SK-N-MC (cell line): ENCODE measurements at regions not wholly inside any gene's neighbourhood (a gene's known extent, or its start where the extent isn't known, plus 50 kb on each side); places are given as distances from the start of the nearest gene placed in this dataset.
"Not testable (repeated sequence)": the region's sequence is repeated elsewhere in the genome, so short reads cannot be mapped to it uniquely, and the experiment has no call there.

Experiments used
- DNase-seq: peaks from one replicate; pipeline ENCODE4 v3.0.0-alpha.2; 2011; ENCODE audit warnings: low read depth, low spot score
- H3K27ac ChIP-seq: fragments of 200-600 bp; sonication (generic); 2 replicates; pipeline ENCODE4 v1.5.1; 2016; ENCODE audit warnings: mixed run types
- H3K36me3 ChIP-seq: fragments of 200-600 bp; sonication (generic); 2 replicates; pipeline ENCODE4 v1.6.1; 2017; ENCODE audit warnings: antibody characterized with exemption, low read length, mixed read lengths; ENCODE audit not compliant: insufficient read depth
- H3K4me3 ChIP-seq: fragments of 200-600 bp; sonication (generic); 2 replicates; pipeline ENCODE4 v1.5.1; 2016
- H3K9ac ChIP-seq: fragments of 200-600 bp; sonication (generic); 2 replicates; pipeline ENCODE4 v1.8.0; 2017; ENCODE audit warnings: mixed run types, mixed read lengths; ENCODE audit not compliant: insufficient read length
- H3K9me3 ChIP-seq: fragments of 200-600 bp; sonication (generic); 2 replicates; pipeline ENCODE4 v1.6.1; 2017; ENCODE audit warnings: low read depth, mild to moderate bottlenecking, antibody characterized with exemption, low read length, moderate library complexity, mixed read lengths
- EZH2 ChIP-seq: fragments of 200-600 bp; sonication (generic); IDR thresholded peaks from one replicate; pipeline ENCODE4 v1.6.1; 2017; ENCODE audit warnings: antibody characterized with exemption
- FOXP2 ChIP-seq: optimal IDR thresholded peaks from 2 replicates; pipeline ENCODE3; 2011; ENCODE audit warnings: mild to moderate bottlenecking, moderate library complexity; ENCODE audit not compliant: insufficient read depth; ENCODE audit errors: extremely low read length, control extremely low read depth
- POLR2AphosphoS5 ChIP-seq: IDR thresholded peaks from 2 replicates; pipeline ENCODE4 v1.6.1; 2012; ENCODE audit warnings: mild to moderate bottlenecking, low read depth, low read length, borderline replicate concordance

- no peak overlapping the region for H3K27ac ChIP-seq
- no peak for DNase-seq
- H3K9ac ChIP-seq, result no peak overlapping the region
- H3K36me3 ChIP-seq, result no peaks in the 10 kb centered on the region
- no peak for TF ChIP-seq POLR2AphosphoS5
- no peak for TF ChIP-seq FOXP2
- no peak for TF ChIP-seq EZH2
- H3K4me3 ChIP-seq, result no peak overlapping the region
- no peaks in the 10 kb centered on the region for H3K9me3 ChIP-seq
Measured at GRCh38 chr14:38385836-38386235, 129.9 kb upstream of the CLEC14A start.

GRCh38 chr14:38385343-38385742, 129.4 kb upstream of the CLEC14A start:
- Histone ChIP-seq H3K4me3 (no peak overlapping the region), H3K36me3 (no peaks in the 10 kb centered on the region), H3K27ac (no peak overlapping the region), H3K9me3 (no peaks in the 10 kb centered on the region), H3K9ac (no peak overlapping the region)
- no peak for TF ChIP-seq EZH2
- no peak for TF ChIP-seq FOXP2
- no peak for TF ChIP-seq POLR2AphosphoS5
- no peak for DNase-seq

DNA sequence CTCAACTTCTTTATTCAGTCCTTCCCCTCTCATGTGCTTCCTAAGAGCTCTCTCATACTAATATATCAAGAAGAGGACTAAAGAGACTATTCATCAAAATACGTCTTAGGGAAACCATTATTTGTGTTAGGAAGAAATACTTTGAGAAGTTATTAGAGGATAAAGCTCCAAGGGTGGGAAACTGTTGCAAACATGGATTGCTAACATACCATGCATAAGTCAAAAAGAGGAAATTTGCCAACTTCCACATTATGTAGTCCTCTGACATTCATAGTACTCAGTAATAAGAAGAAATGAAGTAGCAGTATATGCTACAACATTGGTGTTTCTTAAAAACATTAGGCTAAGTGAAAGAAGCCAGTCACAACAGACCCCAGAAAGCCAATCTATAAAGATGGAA, 128.8 kb upstream of the CLEC14A start:
- no peak overlapping the region for H3K9ac ChIP-seq
- no peak for DNase-seq
- no peak for TF ChIP-seq EZH2
- no peak for TF ChIP-seq POLR2AphosphoS5
- no peak for TF ChIP-seq FOXP2
- H3K36me3 ChIP-seq, result no peaks in the 10 kb centered on the region
- H3K9me3 ChIP-seq, result no peaks in the 10 kb centered on the region
- H3K27ac ChIP-seq, result no peak overlapping the region
- H3K4me3 ChIP-seq, result no peak overlapping the region

GRCh38 chr14:38367922-38368321, 112.0 kb upstream of the CLEC14A start:
- no peak for DNase-seq
- TF ChIP-seq EZH2, result no peak
- TF ChIP-seq POLR2AphosphoS5, result no peak
- TF ChIP-seq FOXP2, result no peak
- Histone ChIP-seq H3K9me3 (no peaks in the 10 kb centered on the region), H3K36me3 (no peaks in the 10 kb centered on the region), H3K9ac (no peak overlapping the region), H3K27ac (no peak overlapping the region), H3K4me3 (no peak overlapping the region)

GRCh38 chr14:38366374-38366773, 110.5 kb upstream of the CLEC14A start:
- no peak overlapping the region for H3K27ac ChIP-seq
- DNase-seq, result no peak
- no peak overlapping the region for H3K4me3 ChIP-seq
- H3K9ac ChIP-seq, result no peak overlapping the region
- no peaks in the 10 kb centered on the region for H3K9me3 ChIP-seq
- H3K36me3 ChIP-seq, result no peaks in the 10 kb centered on the region
- TF ChIP-seq FOXP2 (no peak), POLR2AphosphoS5 (no peak), EZH2 (no peak)

DNA sequence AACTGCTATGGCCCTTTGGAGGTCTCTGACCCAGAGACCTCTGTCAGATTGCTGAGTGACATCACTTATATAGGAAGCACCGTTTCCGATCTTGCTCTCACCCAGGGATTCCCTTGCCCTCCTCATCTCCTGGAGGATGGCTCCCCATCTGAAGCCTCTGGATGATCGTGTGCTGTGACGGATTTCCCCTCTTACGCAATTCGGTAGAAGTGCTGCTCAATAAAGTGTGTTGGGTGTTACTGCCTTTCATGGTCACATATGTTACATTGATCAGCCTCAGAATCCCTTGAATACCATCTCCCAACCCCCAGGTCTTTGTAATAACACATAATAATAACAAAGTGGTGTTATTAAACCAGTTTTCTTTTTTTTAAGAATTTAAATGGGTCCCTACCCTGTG, 107.3 kb upstream of the CLEC14A start:
- H3K9me3 ChIP-seq, result no peaks in the 10 kb centered on the region
- no peak for DNase-seq
- no peaks in the 10 kb centered on the region for H3K36me3 ChIP-seq
- no peak overlapping the region for H3K4me3 ChIP-seq
- no peak overlapping the region for H3K27ac ChIP-seq
- H3K9ac ChIP-seq, result no peak overlapping the region
- TF ChIP-seq FOXP2 (no peak), POLR2AphosphoS5 (no peak), EZH2 (no peak)

GRCh38 chr14:38357557-38357956, 101.7 kb upstream of the CLEC14A start:
- DNase-seq, result no peak
- no peaks in the 10 kb centered on the region for H3K36me3 ChIP-seq
- no peak overlapping the region for H3K27ac ChIP-seq
- TF ChIP-seq FOXP2 (no peak), POLR2AphosphoS5 (no peak), EZH2 (no peak)
- no peak overlapping the region for H3K4me3 ChIP-seq
- no peak overlapping the region for H3K9ac ChIP-seq
- no peaks in the 10 kb centered on the region for H3K9me3 ChIP-seq

- H3K36me3 ChIP-seq, H3K9me3 ChIP-seq, H3K27ac ChIP-seq, H3K4me3 ChIP-seq, H3K9ac ChIP-seq, DNase-seq: not testable (repeated sequence)
Measured at GRCh38 chr14:38355473-38355872, 99.6 kb upstream of the CLEC14A start.

DNA sequence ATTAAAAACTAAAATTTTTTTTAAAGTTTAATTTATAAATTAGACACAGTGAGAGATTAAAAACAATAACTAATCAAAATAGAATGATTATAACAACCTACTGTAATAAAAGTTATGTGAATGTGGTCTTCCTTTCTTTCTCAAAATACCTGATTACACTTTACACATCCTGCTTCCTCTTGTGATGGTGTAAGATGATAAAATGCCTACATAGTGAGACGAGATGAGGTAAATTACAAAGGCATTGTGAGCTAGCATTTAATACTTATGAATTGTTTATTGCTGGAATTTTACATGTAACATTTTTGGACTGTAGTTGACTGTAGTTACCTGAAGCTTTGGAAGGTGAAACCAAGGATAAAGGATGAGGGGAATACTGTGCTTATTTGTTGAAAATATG, 94.2 kb upstream of the CLEC14A start:
- H3K4me3 ChIP-seq, result no peak overlapping the region
- TF ChIP-seq POLR2AphosphoS5, result no peak
- TF ChIP-seq FOXP2, result no peak
- no peak for TF ChIP-seq EZH2
- no peak for DNase-seq

GRCh38 chr14:38342803-38343202, 86.9 kb upstream of the CLEC14A start:
- Histone ChIP-seq H3K27ac (no peak overlapping the region), H3K9me3 (no peaks in the 10 kb centered on the region), H3K4me3 (no peak overlapping the region), H3K9ac (no peak overlapping the region), H3K36me3 (no peaks in the 10 kb centered on the region)
- TF ChIP-seq FOXP2 (no peak), POLR2AphosphoS5 (no peak), EZH2 (no peak)
- no peak for DNase-seq

More for the DNA sequence above, 94.2 kb upstream of the CLEC14A start:
- Histone ChIP-seq H3K36me3 (no peaks in the 10 kb centered on the region), H3K9ac (no peak overlapping the region), H3K9me3 (no peaks in the 10 kb centered on the region), H3K27ac (no peak overlapping the region)
